Right cardiac atrium (tissue), 5 donors: ENCODE measurements at regions not wholly inside any gene's neighbourhood (a gene's known extent, or its start where the extent isn't known, plus 50 kb on each side); places are given as distances from the start of the nearest gene placed in this dataset.
"Not testable (repeated sequence)": the region's sequence is repeated elsewhere in the genome, so short reads cannot be mapped to it uniquely, and the experiment has no call there.

ENCODE experiments used
- ATAC-seq, 2 donors: fragments of 200-7000 bp; cut with Tn5 transposase; one replicate each; pipeline versions ENCODE4 v1.8.0 to v1.9.1; 2020; ENCODE audit warnings: moderate library complexity in 2 of 2, mild to moderate bottlenecking in 1 of 2
- DNase-seq, 3 donors: peaks; one replicate each; pipeline ENCODE4 v3.0.0-alpha.2; 2020
- H3K27ac ChIP-seq: one replicate; pipeline ENCODE4 v1.5.1; 2013; ENCODE audit warnings: mild to moderate bottlenecking, low read length, control low read depth, moderate library complexity
- H3K27me3 ChIP-seq: one replicate; pipeline ENCODE4 v1.6.1; 2013; ENCODE audit not compliant: control insufficient read depth, insufficient read depth
- H3K4me1 ChIP-seq: one replicate; pipeline ENCODE4 v1.6.1; 2013; ENCODE audit warnings: low read length; ENCODE audit not compliant: control insufficient read depth, insufficient read depth
- H3K4me3 ChIP-seq: one replicate; pipeline ENCODE4 v1.5.1; 2013; ENCODE audit warnings: low read length, control low read depth
- H3K9me3 ChIP-seq: one replicate; pipeline ENCODE4 v1.6.1; 2013; ENCODE audit warnings: low read length; ENCODE audit not compliant: control insufficient read depth
- WGBS: extraction: QIAGEN DNeasy Blood & Tissue Kit; methylation state at CpG from one replicate; pipeline ENCODE4 v1.1.7; 2013; 5-methylcytosine and 5-hydroxymethylcytosine counted together
- intact Hi-C, 4 donors: fragments of 100-400 bp; cut with DNase I; formaldehyde crosslinking; loops; one replicate each; pipeline versions ENCODE4 v1.11.0 to v1.14.0; 2022 to 2023
- donor health status: healthy with polysubstance abuse.
- donor health status: DM: no; HTN: yes; CAD: no.
- donor health status: DM: no; HTN: no; CAD: no.
- donor health status: DM: no; HTN: yes; CAD: no; lungs with severe emphysema.
- donor health status: DM: yes; HTN: yes; CAD: no.

GRCh38 chr5:62752056-62752997, 173.7 kb downstream of the LRRC70 start:
- H3K9me3 ChIP-seq, intact Hi-C loops, ATAC-seq, H3K4me3 ChIP-seq, H3K4me1 ChIP-seq, H3K27me3 ChIP-seq, H3K27ac ChIP-seq: not testable (repeated sequence)
- DNase-seq, result peak in 1 of 3 donors; percentile 38
- WGBS, result 91% methylated on average over 17 of the region's 17 CpGs

GRCh38 chr5:62742207-62742606, 163.6 kb downstream of the LRRC70 start:
- no peaks in the 10 kb centered on the region for H3K9me3 ChIP-seq
- H3K27ac ChIP-seq, result no peak overlapping the region
- intact Hi-C loops, result no loop called here
- no peaks in the 10 kb centered on the region for H3K4me1 ChIP-seq
- no peak for DNase-seq
- no peak for ATAC-seq
- no peak overlapping the region for H3K4me3 ChIP-seq
- no peaks in the 10 kb centered on the region for H3K27me3 ChIP-seq
- WGBS, result 64% methylated on average over 2 of the region's 2 CpGs

GRCh38 chr5:62741761-62742160, 163.1 kb downstream of the LRRC70 start:
- Histone ChIP-seq H3K9me3 (no peaks in the 10 kb centered on the region), H3K4me3 (no peak overlapping the region), H3K4me1 (no peaks in the 10 kb centered on the region), H3K27ac (no peak overlapping the region), H3K27me3 (no peaks in the 10 kb centered on the region)
- WGBS, result 91% methylated on average over 2 of the region's 2 CpGs
- intact Hi-C loops, result no loop called here
- DNase-seq (no peak), ATAC-seq (no peak)

GRCh38 chr5:62737766-62738165, 159.1 kb downstream of the LRRC70 start:
- no peak for ATAC-seq
- no peaks in the 10 kb centered on the region for H3K27me3 ChIP-seq
- no peak for DNase-seq
- H3K4me1 ChIP-seq, result no peaks in the 10 kb centered on the region
- intact Hi-C loops, result no loop called here
- no peaks in the 10 kb centered on the region for H3K9me3 ChIP-seq
- H3K27ac ChIP-seq, result no peak overlapping the region
- no peak overlapping the region for H3K4me3 ChIP-seq

- 53% methylated on average over 1 of the region's 1 CpG for WGBS
- ATAC-seq (peak; percentile 76 to 83), DNase-seq (peak in 2 of 3 donors; percentile 26 to 47)
- Histone ChIP-seq H3K27ac (no peak overlapping the region), H3K4me3 (no peak overlapping the region), H3K9me3 (no peaks in the 10 kb centered on the region), H3K27me3 (no peaks in the 10 kb centered on the region), H3K4me1 (no peaks in the 10 kb centered on the region)
- intact Hi-C loops, result no loop called here
These were observed 154.1 kb downstream of the LRRC70 start for GRCh38 chr5:62732677-62733121.

GRCh38 chr5:62731022-62731421, 152.4 kb downstream of the LRRC70 start:
- WGBS, result 75% methylated on average over 3 of the region's 3 CpGs
- intact Hi-C loops, result no loop called here
- ATAC-seq (no peak), DNase-seq (no peak)
- no peak overlapping the region for H3K4me3 ChIP-seq
- H3K27ac ChIP-seq, result no peak overlapping the region
- no peaks in the 10 kb centered on the region for H3K27me3 ChIP-seq
- H3K9me3 ChIP-seq, result no peaks in the 10 kb centered on the region
- H3K4me1 ChIP-seq, result no peaks in the 10 kb centered on the region

- H3K4me3 ChIP-seq, result no peak overlapping the region
- 69% methylated on average over 2 of the region's 2 CpGs for WGBS
These were observed 151.1 kb downstream of the LRRC70 start for GRCh38 chr5:62729675-62730074.

GRCh38 chr5:62727861-62728260, 149.2 kb downstream of the LRRC70 start:
- H3K4me1 ChIP-seq, result no peaks in the 10 kb centered on the region
- no peak for ATAC-seq
- H3K4me3 ChIP-seq, result no peak overlapping the region
- no peaks in the 10 kb centered on the region for H3K9me3 ChIP-seq
- intact Hi-C loops, result no loop called here
- no peak overlapping the region for H3K27ac ChIP-seq
- no peaks in the 10 kb centered on the region for H3K27me3 ChIP-seq
- no peak for DNase-seq
- WGBS, result 92% methylated on average over 2 of the region's 2 CpGs

More at GRCh38 chr5:62729675-62730074, 151.1 kb downstream of the LRRC70 start:
- H3K4me1 ChIP-seq, result no peaks in the 10 kb centered on the region
- ATAC-seq, result peak; percentile 48 to 64
- H3K27me3 ChIP-seq, result no peaks in the 10 kb centered on the region
- DNase-seq, result no peak
- no peak overlapping the region for H3K27ac ChIP-seq
- intact Hi-C loops, result no loop called here
- no peaks in the 10 kb centered on the region for H3K9me3 ChIP-seq

GRCh38 chr5:62727184-62727583, 148.6 kb downstream of the LRRC70 start:
- Histone ChIP-seq H3K27me3 (no peaks in the 10 kb centered on the region), H3K4me3 (no peak overlapping the region), H3K4me1 (no peaks in the 10 kb centered on the region), H3K9me3 (no peaks in the 10 kb centered on the region), H3K27ac (no peak overlapping the region)
- DNase-seq (no peak), ATAC-seq (no peak)
- intact Hi-C loops, result no loop called here
- 96% methylated on average over 3 of the region's 3 CpGs for WGBS

- Histone ChIP-seq H3K4me1 (no peaks in the 10 kb centered on the region), H3K27ac (no peak overlapping the region), H3K4me3 (no peak overlapping the region), H3K9me3 (no peaks in the 10 kb centered on the region), H3K27me3 (no peaks in the 10 kb centered on the region)
- DNase-seq, result no peak
- no peak for ATAC-seq
- WGBS, result 86% methylated on average over 9 of the region's 9 CpGs
- intact Hi-C loops, result no loop called here
These were observed 143.7 kb downstream of the LRRC70 start for GRCh38 chr5:62722360-62722759.

GRCh38 chr5:62720031-62720441, 141.4 kb downstream of the LRRC70 start:
- no peaks in the 10 kb centered on the region for H3K9me3 ChIP-seq
- no peak overlapping the region for H3K4me3 ChIP-seq
- H3K4me1 ChIP-seq, result no peaks in the 10 kb centered on the region
- no peak overlapping the region for H3K27ac ChIP-seq
- intact Hi-C loops, result no loop called here
- DNase-seq, result peak in 2 of 3 donors; percentile 22 to 69
- WGBS, result 49% methylated on average over 7 of the region's 7 CpGs
- ATAC-seq, result peak; percentile 72 to 80
- H3K27me3 ChIP-seq, result no peaks in the 10 kb centered on the region
